ENCODE measurements at regions not wholly inside any gene's neighbourhood (a gene's known extent, or its start where the extent isn't known, plus 50 kb on each side); places are given as distances from the start of the nearest gene placed in this dataset.
A peak's percentile ranks its signal among the peaks of the same experiment; 100 is the strongest.

DNA sequence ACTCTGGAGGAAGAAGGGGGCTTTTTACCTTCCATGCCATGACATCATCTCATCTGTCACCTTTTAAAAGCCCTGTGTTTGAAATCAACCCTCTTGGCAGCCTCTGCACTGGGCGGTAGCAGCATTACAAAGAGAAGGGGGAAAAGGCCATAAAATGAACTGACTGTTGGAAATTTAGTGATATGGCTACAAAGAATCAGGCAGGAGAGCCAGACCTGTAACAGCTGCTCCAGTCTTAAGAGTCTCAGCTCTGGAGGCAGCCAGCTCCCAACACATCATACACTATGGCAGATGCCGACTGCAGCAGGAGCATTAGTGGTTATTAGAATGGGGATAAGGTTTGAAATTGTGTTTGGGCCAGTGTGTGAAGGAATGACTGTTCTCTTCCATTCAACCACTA lies 257.5 kb downstream of the DMAC1 start:
- H3K4me1 ChIP-seq: no peaks in the 10 kb centered on the region
- in situ Hi-C loops (cut with MboI; ENCODE audit: low pct_ligation_motif_present in 1 of 4, low pct_unique_long_range_greater_than_20kb in 1 of 4, low sequenced_read_pairs in 3 of 4) (loop anchor here (25.0 kb wide), 2 partner anchors 455 to 480 kb away; no protein-coding TSS in a partner anchor), intact Hi-C loops (cut with DNase I; ENCODE audit: low total_unique reads) (no loop called here)
- WGBS, 2 donors (ENCODE audit: low coverage in 1 of 2): 38 to 40% methylated on average over 1 to 2 of the region's 2 CpGs
- no peaks in the 10 kb centered on the region for H3K27me3 ChIP-seq
- no peak for TF ChIP-seq POLR2AphosphoS5 (IDR thresholded peaks at IDR 0.05)
- TF ChIP-seq, protein P1, sequence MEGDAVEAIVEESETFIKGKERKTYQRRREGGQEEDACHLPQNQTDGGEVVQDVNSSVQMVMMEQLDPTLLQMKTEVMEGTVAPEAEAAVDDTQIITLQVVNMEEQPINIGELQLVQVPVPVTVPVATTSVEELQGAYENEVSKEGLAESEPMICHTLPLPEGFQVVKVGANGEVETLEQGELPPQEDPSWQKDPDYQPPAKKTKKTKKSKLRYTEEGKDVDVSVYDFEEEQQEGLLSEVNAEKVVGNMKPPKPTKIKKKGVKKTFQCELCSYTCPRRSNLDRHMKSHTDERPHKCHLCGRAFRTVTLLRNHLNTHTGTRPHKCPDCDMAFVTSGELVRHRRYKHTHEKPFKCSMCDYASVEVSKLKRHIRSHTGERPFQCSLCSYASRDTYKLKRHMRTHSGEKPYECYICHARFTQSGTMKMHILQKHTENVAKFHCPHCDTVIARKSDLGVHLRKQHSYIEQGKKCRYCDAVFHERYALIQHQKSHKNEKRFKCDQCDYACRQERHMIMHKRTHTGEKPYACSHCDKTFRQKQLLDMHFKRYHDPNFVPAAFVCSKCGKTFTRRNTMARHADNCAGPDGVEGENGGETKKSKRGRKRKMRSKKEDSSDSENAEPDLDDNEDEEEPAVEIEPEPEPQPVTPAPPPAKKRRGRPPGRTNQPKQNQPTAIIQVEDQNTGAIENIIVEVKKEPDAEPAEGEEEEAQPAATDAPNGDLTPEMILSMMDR (IDR thresholded peaks at IDR 0.05): no peak
- TF ChIP-seq POLR2A (IDR thresholded peaks at IDR 0.05): no peak
- no peak for TF ChIP-seq EP300 (IDR thresholded peaks at IDR 0.05; ENCODE audit: low read depth)
- DNase-seq: no peak
- H3K9me3 ChIP-seq: no peaks in the 10 kb centered on the region
- H3K36me3 ChIP-seq: no peaks in the 10 kb centered on the region
- H3K27ac ChIP-seq: no peak overlapping the region
- H3K4me3 ChIP-seq: no peak overlapping the region

DNA sequence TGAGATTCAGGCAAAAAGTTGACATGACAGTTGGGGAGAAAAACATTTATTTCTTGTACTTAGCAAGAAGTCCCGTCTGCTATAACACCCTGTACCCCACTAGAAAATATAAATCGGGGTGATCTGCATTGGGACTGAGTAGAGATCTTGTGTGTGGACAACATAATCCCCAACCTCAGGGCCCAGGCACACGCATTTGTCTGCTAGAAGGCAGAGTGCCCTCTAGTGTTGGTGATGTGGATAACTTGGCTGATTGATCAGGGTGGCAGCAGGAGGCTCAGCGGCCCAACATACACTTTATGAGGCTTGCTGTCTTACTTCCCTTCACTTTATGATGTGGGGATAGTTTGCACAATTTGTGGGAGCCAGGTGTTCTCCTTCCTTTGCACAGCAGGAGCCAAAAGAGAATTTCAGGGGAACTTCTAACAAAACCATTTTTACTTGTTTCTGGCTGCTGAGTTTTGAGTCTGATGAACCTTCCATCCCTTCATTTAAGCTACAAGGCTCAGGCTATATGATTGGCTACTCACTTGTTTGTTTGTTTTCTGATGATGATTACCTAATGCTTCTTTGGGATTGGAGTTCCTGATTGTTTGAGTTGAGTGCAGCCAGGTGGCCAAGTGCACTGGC lies 263.2 kb downstream of the DMAC1 start:
- H3K9me3 ChIP-seq: no peaks in the 10 kb centered on the region
- no peak overlapping the region for H3K27ac ChIP-seq
- H3K36me3 ChIP-seq: no peaks in the 10 kb centered on the region
- TF ChIP-seq EP300 (IDR thresholded peaks at IDR 0.05; ENCODE audit: low read depth): no peak
- no peak for TF ChIP-seq POLR2A (IDR thresholded peaks at IDR 0.05)
- TF ChIP-seq, protein P1 (IDR thresholded peaks at IDR 0.05): peak; percentile 54 to 65 (median 60)
- H3K4me1 ChIP-seq: no peaks in the 10 kb centered on the region
- no peaks in the 10 kb centered on the region for H3K27me3 ChIP-seq
- H3K4me3 ChIP-seq: no peak overlapping the region
- WGBS, 2 donors (ENCODE audit: low coverage in 1 of 2): 35 to 38% methylated on average over 2 to 4 of the region's 4 CpGs
- in situ Hi-C loops (cut with MboI; ENCODE audit: low pct_ligation_motif_present in 1 of 4, low pct_unique_long_range_greater_than_20kb in 1 of 4, low sequenced_read_pairs in 3 of 4): loop anchor here (10.0 to 25.0 kb wide), 3 partner anchors 132 to 474 kb away; no protein-coding TSS in a partner anchor
- intact Hi-C loops (cut with DNase I; ENCODE audit: low total_unique reads): no loop called here
- peak; percentile 57 for DNase-seq

DNA sequence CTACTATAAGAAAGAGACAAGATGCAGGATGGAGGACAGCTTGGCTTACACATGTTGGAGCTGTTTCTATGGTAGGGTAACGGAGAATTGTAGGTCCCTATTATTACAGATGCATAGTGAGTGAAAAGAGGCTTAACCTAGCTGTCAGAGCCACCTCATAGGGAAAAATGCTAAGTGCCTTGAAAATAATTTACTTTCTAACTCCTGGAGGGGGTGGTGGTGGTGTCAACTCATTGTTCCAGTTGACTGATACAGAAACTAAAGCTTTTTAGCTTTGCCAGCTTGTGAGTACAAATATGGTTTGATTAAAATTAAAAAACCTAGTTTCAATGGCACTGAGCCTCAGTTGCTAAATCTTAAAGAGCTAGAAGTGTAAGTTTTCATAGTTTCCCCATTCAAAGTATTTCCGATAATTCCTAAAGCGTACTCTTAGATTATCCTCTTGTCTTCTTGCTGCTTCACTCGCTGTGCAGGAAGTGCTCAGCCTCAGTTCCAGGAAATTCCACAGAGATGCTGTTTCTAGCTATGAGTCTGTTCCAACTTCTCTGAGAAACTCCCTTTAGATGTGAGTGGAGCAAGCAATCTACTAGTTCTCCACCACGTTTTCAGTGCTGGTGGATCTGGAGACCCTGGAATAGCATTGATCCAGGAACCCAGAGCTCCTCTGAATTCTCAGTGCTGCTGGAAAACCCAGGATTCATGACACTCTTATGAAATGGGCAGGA lies 265.2 kb downstream of the DMAC1 start:
- Histone ChIP-seq H3K27ac (no peak overlapping the region), H3K9me3 (no peaks in the 10 kb centered on the region), H3K27me3 (no peaks in the 10 kb centered on the region), H3K4me1 (no peaks in the 10 kb centered on the region), H3K36me3 (no peaks in the 10 kb centered on the region), H3K4me3 (no peak overlapping the region)
- in situ Hi-C loops (cut with MboI; ENCODE audit: low pct_ligation_motif_present in 1 of 4, low pct_unique_long_range_greater_than_20kb in 1 of 4, low sequenced_read_pairs in 3 of 4): loop anchor here (10.0 to 25.0 kb wide), 3 partner anchors 130 to 472 kb away; no protein-coding TSS in a partner anchor
- intact Hi-C loops (cut with DNase I; ENCODE audit: low total_unique reads): no loop called here
- no peak for TF ChIP-seq EP300 (IDR thresholded peaks at IDR 0.05; ENCODE audit: low read depth)
- TF ChIP-seq, protein P1 (IDR thresholded peaks at IDR 0.05): no peak
- TF ChIP-seq POLR2AphosphoS5 (IDR thresholded peaks at IDR 0.05): no peak
- TF ChIP-seq POLR2A (IDR thresholded peaks at IDR 0.05): no peak
- no peak for DNase-seq
- 76 to 93% methylated on average over 4 to 5 of the region's 5 CpGs for WGBS, 2 donors (ENCODE audit: low coverage in 1 of 2)

DNA sequence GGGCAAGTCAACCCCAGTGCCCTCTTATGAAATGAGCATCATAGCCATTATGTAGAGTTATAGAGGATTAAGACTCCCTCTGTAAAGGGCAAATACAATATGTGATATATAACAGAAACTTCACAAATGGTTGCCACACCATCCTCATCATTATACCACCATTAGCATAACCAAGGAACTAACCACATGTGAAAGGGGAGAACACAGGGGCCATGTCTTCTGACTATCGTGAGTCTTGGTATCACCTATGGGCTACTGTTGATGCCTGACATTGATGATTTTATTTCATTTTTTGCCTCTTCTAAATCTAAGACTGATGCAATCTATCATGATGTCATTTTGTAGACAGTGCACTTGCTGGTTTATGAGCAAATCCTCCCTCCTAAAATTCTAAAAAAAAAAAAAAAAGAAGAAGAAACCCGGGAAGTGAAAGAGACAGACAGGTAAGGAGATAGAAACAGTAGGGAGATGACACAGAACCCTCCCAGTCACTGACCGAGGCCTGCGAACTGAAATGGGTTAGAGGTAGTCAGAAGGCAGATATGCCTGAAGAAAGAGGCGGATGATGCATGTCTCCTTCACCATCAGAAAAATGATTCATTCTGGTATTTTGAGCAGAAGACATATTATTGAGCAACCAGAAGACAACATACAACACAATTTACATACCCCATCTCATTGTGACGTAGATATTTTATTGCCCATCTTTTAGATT lies 266.0 kb downstream of the DMAC1 start:
- in situ Hi-C loops (cut with MboI; ENCODE audit: low pct_ligation_motif_present in 1 of 4, low pct_unique_long_range_greater_than_20kb in 1 of 4, low sequenced_read_pairs in 3 of 4): loop anchor here (10.0 to 25.0 kb wide), 3 partner anchors 129 to 471 kb away; no protein-coding TSS in a partner anchor
- Histone ChIP-seq H3K27me3 (no peaks in the 10 kb centered on the region), H3K36me3 (no peaks in the 10 kb centered on the region), H3K9me3 (no peaks in the 10 kb centered on the region), H3K27ac (no peak overlapping the region), H3K4me3 (no peak overlapping the region), H3K4me1 (no peaks in the 10 kb centered on the region)
- intact Hi-C loops (cut with DNase I; ENCODE audit: low total_unique reads): no loop called here
- 84 to 86% methylated on average over 6 of the region's 6 CpGs for WGBS, 2 donors (ENCODE audit: low coverage in 1 of 2)
- DNase-seq: no peak
- TF ChIP-seq POLR2AphosphoS5 (IDR thresholded peaks at IDR 0.05) (no peak), POLR2A (IDR thresholded peaks at IDR 0.05) (no peak), EP300 (IDR thresholded peaks at IDR 0.05; ENCODE audit: low read depth) (no peak)
- TF ChIP-seq, protein P1 (IDR thresholded peaks at IDR 0.05): no peak
